ENCODE measurements at regions not wholly inside any gene's neighbourhood (a gene's known extent, or its start where the extent isn't known, plus 50 kb on each side); places are given as distances from the start of the nearest gene placed in this dataset.

- no peak for DNase-seq (ENCODE audit: low spot score)
Measured at GRCh38 chr7:25360451-25360850, 132.2 kb upstream of the NPVF start.

GRCh38 chr7:25361387-25361786 is 133.1 kb upstream of the NPVF start:
- no peak for DNase-seq (ENCODE audit: low spot score)

GRCh38 chr7:25361863-25362262 is 133.6 kb upstream of the NPVF start:
- no peak for DNase-seq (ENCODE audit: low spot score)

GRCh38 chr7:25368599-25369201 is 140.4 kb upstream of the NPVF start:
- no peak for DNase-seq (ENCODE audit: low spot score)

GRCh38 chr7:25369786-25370185 is 141.5 kb upstream of the NPVF start:
- no peak for DNase-seq (ENCODE audit: low spot score)

GRCh38 chr7:25371972-25372371 is 143.7 kb upstream of the NPVF start:
- DNase-seq (ENCODE audit: low spot score), result no peak

- no peak for DNase-seq (ENCODE audit: low spot score)
Measured at GRCh38 chr7:25375805-25376600, 147.7 kb upstream of the NPVF start.

GRCh38 chr7:25379351-25380300 is 151.3 kb upstream of the NPVF start:
- DNase-seq (ENCODE audit: low spot score), result no peak

GRCh38 chr7:25381818-25382589 is 153.7 kb upstream of the NPVF start:
- DNase-seq (ENCODE audit: low spot score), result no peak

- no peak for DNase-seq (ENCODE audit: low spot score)
Measured at GRCh38 chr7:25382869-25383268, 154.6 kb upstream of the NPVF start.

- DNase-seq (ENCODE audit: low spot score), result no peak
Measured at GRCh38 chr7:25383402-25383801, 155.1 kb upstream of the NPVF start.

- DNase-seq (ENCODE audit: low spot score), result no peak
Measured at GRCh38 chr7:25384788-25385505, 156.7 kb upstream of the NPVF start.

GRCh38 chr7:25385506-25386136 is 157.3 kb upstream of the NPVF start:
- no peak for DNase-seq (ENCODE audit: low spot score)

- no peak for DNase-seq (ENCODE audit: low spot score)
Measured at GRCh38 chr7:25386311-25386744, 158.0 kb upstream of the NPVF start.

GRCh38 chr7:25388681-25389080 is 160.4 kb upstream of the NPVF start:
- DNase-seq (ENCODE audit: low spot score), result no peak

- DNase-seq (ENCODE audit: low spot score), result peak; percentile 76
Measured at GRCh38 chr7:25389489-25390106, 161.3 kb upstream of the NPVF start.

- DNase-seq (ENCODE audit: low spot score), result peak; percentile 63
Measured at GRCh38 chr7:25391295-25391861, 163.1 kb upstream of the NPVF start.

GRCh38 chr7:25391961-25392587 is 163.8 kb upstream of the NPVF start:
- DNase-seq (ENCODE audit: low spot score), result no peak
